B cell (primary cell): ENCODE measurements at regions not wholly inside any gene's neighbourhood (a gene's known extent, or its start where the extent isn't known, plus 50 kb on each side); places are given as distances from the start of the nearest gene placed in this dataset.

Experiments used
- ATAC-seq: fragments of 200-7000 bp; cut with Tn5 transposase; one replicate; pipeline ENCODE4 v1.10.0; 2021; ENCODE audit warnings: low read depth, mild to moderate bottlenecking, moderate number of reproducible peaks, moderate library complexity
- CTCF ChIA-PET: fragments of 350-600 bp; sonication (Branson Sonifier 250); formaldehyde crosslinking; loops from one replicate; lab custom pipeline; 2021; ENCODE audit warnings: antibody characterized with exemption, inconsistent platforms; lab: Charles Lee
- POLR2A ChIA-PET: fragments of 350-600 bp; sonication (Branson Sonifier 250); formaldehyde crosslinking; loops from one replicate; lab custom pipeline; 2021; ENCODE audit warnings: antibody characterized with exemption; lab: Charles Lee
- DNase-seq: peaks from one replicate; pipeline ENCODE4 v3.0.0; 2013
- H2AFZ ChIP-seq: 2 replicates; pipeline ENCODE4 v1.6.1; 2012; ENCODE audit warnings: mild to moderate bottlenecking, low read depth, low read length; ENCODE audit not compliant: insufficient read depth, poor library complexity, severe bottlenecking
- H3K27ac ChIP-seq, 2 donors: 1 replicate in 1 of 2; 2 replicates in 1 of 2; pipeline ENCODE4 v1.5.1; 2012 to 2013; ENCODE audit warnings: low read length in 2 of 2, mild to moderate bottlenecking in 2 of 2, moderate library complexity in 1 of 2
- H3K27me3 ChIP-seq, 4 experiments: fragments of 200-600 bp in 1 of 4; sonication (generic) in 1 of 4; replicated peaks in 1 of 4; 1 replicate in 2 of 4; 2 replicates in 2 of 4; pipeline versions ENCODE4 v1.6.1 to v1.7.0; 2013 to 2016; ENCODE audit warnings: low read length in 3 of 4, mild to moderate bottlenecking in 2 of 4, mixed read lengths in 1 of 4, moderate library complexity in 1 of 4; ENCODE audit not compliant: insufficient read depth in 4 of 4, control insufficient read depth in 3 of 4; ENCODE audit errors: control extremely low read depth in 1 of 4
- H3K36me3 ChIP-seq, 2 experiments: replicated peaks in 1 of 2; 1 replicate in 1 of 2; 2 replicates in 1 of 2; pipeline versions ENCODE4 v1.6.1 to v1.7.1; 2013; ENCODE audit warnings: low read length in 1 of 2; ENCODE audit not compliant: insufficient read depth in 2 of 2, control insufficient read depth in 1 of 2; ENCODE audit errors: control extremely low read depth in 1 of 2, extremely low read depth in 1 of 2
- H3K4me1 ChIP-seq, 2 donors: fragments of 200-600 bp in 1 of 2; sonication (generic) in 1 of 2; 1 replicate in 1 of 2; 2 replicates in 1 of 2; pipeline versions ENCODE4 v1.5.1 to v1.6.1; 2013 to 2017; ENCODE audit warnings: low read length in 2 of 2; ENCODE audit not compliant: control insufficient read depth in 2 of 2, insufficient read depth in 2 of 2
- H3K4me2 ChIP-seq: replicated peaks from 2 replicates; pipeline ENCODE3; 2012; ENCODE audit warnings: mild to moderate bottlenecking, low read depth, low read length; ENCODE audit not compliant: poor library complexity, severe bottlenecking
- H3K4me3 ChIP-seq, 5 experiments: fragments of 200-600 bp in 1 of 5; sonication (generic) in 1 of 5; 1 replicate in 3 of 5; 2 replicates in 2 of 5; pipeline versions ENCODE4 v1.5.1 to v1.7.0; 2011 to 2016; ENCODE audit warnings: low read length in 4 of 5, mild to moderate bottlenecking in 4 of 5, low read depth in 2 of 5, control low read depth in 1 of 5, moderate library complexity in 1 of 5; ENCODE audit not compliant: insufficient read depth in 1 of 5; ENCODE audit errors: control extremely low read depth in 1 of 5, extremely low read depth in 1 of 5
- H3K79me2 ChIP-seq: fragments of 200-600 bp; sonication (generic); one replicate; pipeline ENCODE4 v1.6.0; 2016; ENCODE audit warnings: low read length; ENCODE audit not compliant: control insufficient read depth, insufficient read depth
- H3K9ac ChIP-seq: fragments of 200-600 bp; sonication (generic); 2 replicates; pipeline ENCODE4 v1.6.1; 2017; ENCODE audit warnings: mild to moderate bottlenecking, low read length, moderate library complexity
- H3K9me3 ChIP-seq, 3 donors: one replicate each; pipeline versions ENCODE4 v1.6.1 to v1.7.1; 2013; ENCODE audit warnings: low read length in 2 of 3; ENCODE audit not compliant: control insufficient read depth in 2 of 3, insufficient read depth in 1 of 3; ENCODE audit errors: control extremely low read depth in 1 of 3
- H4K20me1 ChIP-seq: 2 replicates; pipeline ENCODE4 v1.6.0; 2012; ENCODE audit warnings: mild to moderate bottlenecking, low read length; ENCODE audit not compliant: insufficient read depth, control insufficient read depth, poor library complexity, severe bottlenecking
- H3K27ac Mint-ChIP-seq: one replicate; pipeline ENCODE4 v1.8.0; 2021; ENCODE audit warnings: mixed read lengths
- H3K27me3 Mint-ChIP-seq: one replicate; pipeline ENCODE4 v1.8.0; 2021; ENCODE audit warnings: mixed read lengths
- H3K4me1 Mint-ChIP-seq: one replicate; pipeline ENCODE4 v1.8.0; 2021; ENCODE audit warnings: mixed read lengths
- H3K4me3 Mint-ChIP-seq: one replicate; pipeline ENCODE4 v1.8.0; 2021; ENCODE audit warnings: mixed read lengths
- H3K9me3 Mint-ChIP-seq: one replicate; pipeline ENCODE4 v1.8.0; 2022; ENCODE audit warnings: mixed read lengths; ENCODE audit not compliant: insufficient read depth
- CTCF ChIP-seq: fragments of 200-600 bp; IDR thresholded peaks from one replicate; pipeline ENCODE4 v1.8.0; 2022; ENCODE audit warnings: antibody characterized with exemption, mild to moderate bottlenecking
- EZH2 ChIP-seq: IDR thresholded peaks from 2 replicates; pipeline ENCODE4 v1.6.1; 2012; ENCODE audit warnings: borderline replicate concordance, low read depth, mild to moderate bottlenecking, moderate library complexity, low read length; ENCODE audit not compliant: insufficient read depth, poor library complexity, severe bottlenecking
- WGBS: methylation state at CpG from one replicate; pipeline ENCODE4 v1.1.5; 2013; ENCODE audit warnings: missing lambda C conversion rate; ENCODE audit not compliant: insufficient coverage; 5-methylcytosine and 5-hydroxymethylcytosine counted together
- intact Hi-C: fragments of 100-400 bp; cut with micrococcal nuclease; formaldehyde crosslinking; loops from one replicate; pipeline ENCODE4 v1.10.0; 2022

DNA sequence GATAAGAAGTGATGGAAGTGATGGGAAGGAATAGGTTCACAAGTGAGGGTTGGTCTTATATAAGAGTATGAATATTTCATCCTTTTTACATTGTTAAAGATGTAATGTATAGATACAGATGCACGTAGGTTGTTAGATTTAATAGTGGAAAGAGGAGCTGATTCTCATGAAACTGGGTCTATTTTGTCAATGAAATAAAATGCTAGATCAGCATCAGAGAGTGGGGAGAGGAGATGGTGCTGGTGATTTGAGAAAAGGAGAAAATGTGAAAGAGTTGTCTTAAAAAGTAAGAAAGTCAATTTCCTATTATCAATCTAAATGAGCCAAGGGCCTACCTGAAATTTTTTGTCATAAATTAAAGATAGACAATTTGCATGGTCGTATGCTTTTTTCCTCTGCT, 82.8 kb upstream of the FYN start:
- Histone ChIP-seq H3K4me1 (no peaks in the 10 kb centered on the region), H3K27ac (no peak overlapping the region), H3K9me3 (no peaks in the 10 kb centered on the region), H3K9ac (no peak overlapping the region), H3K4me2 (no peak overlapping the region), H3K27me3 (peaks cover 0 to 6% (median 0%) of the 10 kb centered on the region in 4 experiments), H2AFZ (no peak overlapping the region), H3K4me3 (no peak overlapping the region), H3K79me2 (no peaks in the 10 kb centered on the region), H4K20me1 (no peaks in the 10 kb centered on the region), H3K36me3 (no peaks in the 10 kb centered on the region)
- H3K4me1 Mint-ChIP-seq = peaks cover 6% of the 10 kb centered on the region
- no peak overlapping the region for H3K4me3 Mint-ChIP-seq
- ATAC-seq = no peak
- CTCF ChIA-PET = no interaction called here
- TF ChIP-seq CTCF = no peak
- no peak for TF ChIP-seq EZH2
- intact Hi-C loops = no loop called here
- POLR2A ChIA-PET = no interaction called here
- peaks cover 11% of the 10 kb centered on the region for H3K27me3 Mint-ChIP-seq
- no peaks in the 10 kb centered on the region for H3K9me3 Mint-ChIP-seq
- no peak for DNase-seq
- 93% methylated on average over 2 of the region's 2 CpGs for WGBS
- no peak overlapping the region for H3K27ac Mint-ChIP-seq

DNA sequence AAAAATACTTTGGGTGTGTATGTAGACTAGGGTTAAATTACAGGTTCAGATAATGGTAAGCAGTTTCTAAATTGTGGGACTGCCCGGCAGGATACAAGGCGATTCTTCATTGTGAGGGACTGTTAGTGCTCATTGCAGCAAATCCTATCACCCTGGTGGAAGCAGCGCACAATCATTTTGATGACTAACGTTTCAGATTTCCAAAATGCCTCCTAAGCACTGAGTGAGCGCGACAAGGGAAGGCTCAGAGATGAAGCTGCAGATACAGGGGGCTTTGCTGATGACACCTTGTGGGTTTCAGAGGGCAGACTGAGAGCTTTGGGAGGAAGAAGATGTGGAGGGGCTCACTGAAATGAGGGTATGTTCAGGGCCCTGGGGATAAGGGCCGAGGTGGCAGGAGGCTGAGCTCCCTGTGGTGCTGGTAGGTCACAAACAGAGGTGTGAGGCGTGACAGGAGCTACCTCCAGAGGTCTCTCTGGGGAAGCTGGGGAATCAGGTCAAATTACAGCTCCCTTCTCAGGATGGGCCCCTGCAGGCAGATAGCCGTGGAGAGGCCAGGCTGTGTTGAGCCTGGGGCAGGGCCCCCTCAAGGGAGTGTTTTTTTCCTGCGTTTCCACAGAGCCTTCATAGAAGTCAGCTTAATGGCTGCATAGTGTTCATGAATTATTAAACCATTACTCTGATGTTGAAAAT, 84.5 kb upstream of the FYN start:
- peaks cover 7% of the 10 kb centered on the region for H3K27me3 Mint-ChIP-seq
- WGBS = 90% methylated on average over 8 of the region's 10 CpGs
- Histone ChIP-seq H3K79me2 (no peaks in the 10 kb centered on the region), H3K4me2 (no peak overlapping the region), H4K20me1 (no peaks in the 10 kb centered on the region), H3K4me1 (no peaks in the 10 kb centered on the region), H3K27ac (no peak overlapping the region), H3K36me3 (no peaks in the 10 kb centered on the region), H3K9me3 (no peaks in the 10 kb centered on the region), H3K9ac (no peak overlapping the region), H3K27me3 (peaks cover 0 to 1% (median 0%) of the 10 kb centered on the region in 4 experiments), H3K4me3 (no peak overlapping the region), H2AFZ (no peak overlapping the region)
- H3K4me1 Mint-ChIP-seq = peaks cover 6% of the 10 kb centered on the region
- H3K9me3 Mint-ChIP-seq = no peaks in the 10 kb centered on the region
- intact Hi-C loops = no loop called here
- TF ChIP-seq EZH2 (no peak), CTCF (no peak)
- DNase-seq = no peak
- no peak overlapping the region for H3K27ac Mint-ChIP-seq
- ATAC-seq = no peak
- no peak overlapping the region for H3K4me3 Mint-ChIP-seq
- POLR2A ChIA-PET = no interaction called here
- CTCF ChIA-PET = interaction anchor here (0.6 kb wide), 1 partner anchor 42 kb away, joined by 5 read pairs; no protein-coding TSS in a partner anchor
